NB4 (cell line): ENCODE measurements at regions not wholly inside any gene's neighbourhood (a gene's known extent, or its start where the extent isn't known, plus 50 kb on each side); places are given as distances from the start of the nearest gene placed in this dataset.
"Not testable (repeated sequence)": the region's sequence is repeated elsewhere in the genome, so short reads cannot be mapped to it uniquely, and the experiment has no call there.

Experiments used
- DNase-seq: peaks from one replicate; pipeline ENCODE4 v3.0.0; 2010; ENCODE audit warnings: low read depth
- H3K4me3 ChIP-seq: one replicate; pipeline ENCODE4 v1.5.1; 2011; ENCODE audit warnings: mild to moderate bottlenecking, low read depth, low read length, moderate library complexity
- CTCF ChIP-seq: IDR thresholded peaks from one replicate; pipeline ENCODE4 v1.5.1; 2012; ENCODE audit warnings: low read depth, low read length
- MAX ChIP-seq: IDR thresholded peaks from 2 replicates; pipeline ENCODE4 v1.6.1; 2011; ENCODE audit warnings: low read depth, low read length
- MYC ChIP-seq: IDR thresholded peaks from 2 replicates; pipeline ENCODE4 v1.6.1; 2011; ENCODE audit warnings: low read depth, low read length
- POLR2A ChIP-seq: IDR thresholded peaks from 2 replicates; pipeline ENCODE4 v1.6.1; 2011; ENCODE audit warnings: mild to moderate bottlenecking; ENCODE audit not compliant: insufficient read length; ENCODE audit errors: extremely low read depth

DNA sequence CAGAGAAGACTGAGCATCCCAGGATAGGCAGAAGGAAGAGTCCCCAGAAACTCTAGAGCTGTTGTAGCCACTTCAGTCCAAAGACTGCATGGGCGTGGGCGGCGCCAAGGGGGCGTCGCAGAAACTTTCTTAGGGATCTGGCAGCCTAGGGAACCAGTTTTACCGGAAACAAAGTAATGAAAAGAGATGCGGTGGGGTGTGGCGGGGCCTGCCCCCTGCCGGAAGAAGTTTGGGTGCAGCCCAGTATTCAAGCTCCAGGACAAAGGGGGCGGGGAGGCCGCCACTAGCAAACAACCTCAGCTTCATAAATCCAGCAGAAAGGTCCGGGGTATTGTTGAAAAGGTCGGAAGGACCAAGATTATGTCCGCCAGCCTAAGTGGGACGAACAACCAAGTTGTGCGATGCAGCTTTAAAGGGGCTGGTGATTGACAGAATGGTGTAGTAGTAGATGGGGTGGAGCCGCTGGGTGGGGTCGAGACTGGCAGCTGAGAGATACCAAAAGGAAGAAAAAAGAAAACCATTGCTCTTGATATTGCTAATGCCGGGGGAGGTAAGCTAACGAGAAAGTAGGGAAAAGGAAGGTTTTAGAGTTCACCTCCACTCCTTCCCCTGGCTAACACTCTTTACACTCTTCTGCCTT is 190.5 kb downstream of the RRAGB start:
- TF ChIP-seq CTCF (no peak), POLR2A (no peak), MAX (no peak), MYC (no peak)
- no peak for DNase-seq
- no peak overlapping the region for H3K4me3 ChIP-seq

- no peak for DNase-seq
- TF ChIP-seq MAX (no peak), CTCF (no peak), POLR2A (no peak), MYC (no peak)
- H3K4me3 ChIP-seq = no peak overlapping the region
Measured at GRCh38 chrX:55908661-55909212, 191.2 kb downstream of the RRAGB start.

- TF ChIP-seq POLR2A = no peak
- no peak for TF ChIP-seq MYC
- TF ChIP-seq MAX = no peak
- TF ChIP-seq CTCF = no peak
- no peak for DNase-seq
- no peak overlapping the region for H3K4me3 ChIP-seq
Measured at GRCh38 chrX:55919367-55920221, 202.0 kb downstream of the RRAGB start.

- DNase-seq = no peak
- TF ChIP-seq CTCF (no peak), MYC (no peak), MAX (no peak), POLR2A (no peak)
- H3K4me3 ChIP-seq = no peak overlapping the region
Measured at GRCh38 chrX:55924574-55924973, 207.0 kb downstream of the RRAGB start.

- H3K4me3 ChIP-seq, DNase-seq: not testable (repeated sequence)
Measured at GRCh38 chrX:55928529-55928928, 211.0 kb downstream of the RRAGB start.
